NCI-H2196 (cell line): ENCODE measurements at regions not wholly inside any gene's neighbourhood (a gene's known extent, or its start where the extent isn't known, plus 50 kb on each side); places are given as distances from the start of the nearest gene placed in this dataset.

Experiments used
- DNase-seq: peaks from one replicate; lab custom pipeline; 2025; ENCODE audit not compliant: unreplicated experiment; lab: John Stamatoyannopoulos, UW

- DNase-seq: no peak
Measured at GRCh38 chr6:144335311-144335861, 50.3 kb downstream of the UTRN start.

GRCh38 chr6:144335914-144336313 lies 50.8 kb downstream of the UTRN start:
- DNase-seq: no peak

GRCh38 chr6:144336900-144337299 lies 51.8 kb downstream of the UTRN start:
- DNase-seq: no peak

GRCh38 chr6:144338474-144338873 lies 53.3 kb downstream of the UTRN start:
- DNase-seq: no peak

- DNase-seq: no peak
Measured at GRCh38 chr6:144338951-144339700, 54.0 kb downstream of the UTRN start.

- no peak for DNase-seq
Measured at GRCh38 chr6:144339859-144340452, 54.8 kb downstream of the UTRN start.

GRCh38 chr6:144340541-144341371 lies 55.6 kb downstream of the UTRN start:
- DNase-seq: no peak

GRCh38 chr6:144341831-144342527 lies 56.8 kb downstream of the UTRN start:
- no peak for DNase-seq

- DNase-seq: no peak
Measured at GRCh38 chr6:144343701-144344428, 58.7 kb downstream of the UTRN start.

- no peak for DNase-seq
Measured at GRCh38 chr6:144344646-144345045, 59.5 kb downstream of the UTRN start.

- DNase-seq: no peak
Measured at GRCh38 chr6:144345451-144345850, 60.3 kb downstream of the UTRN start.

- DNase-seq: no peak
Measured at GRCh38 chr6:144346719-144347447, 61.7 kb downstream of the UTRN start.

GRCh38 chr6:144347448-144347759 lies 62.3 kb downstream of the UTRN start:
- DNase-seq: no peak

GRCh38 chr6:144347933-144348332 lies 62.8 kb downstream of the UTRN start:
- no peak for DNase-seq

- DNase-seq: no peak
Measured at GRCh38 chr6:144349690-144350527, 64.8 kb downstream of the UTRN start.

- no peak for DNase-seq
Measured at GRCh38 chr6:144350528-144350880, 65.4 kb downstream of the UTRN start.

GRCh38 chr6:144351379-144352127 lies 66.4 kb downstream of the UTRN start:
- DNase-seq: no peak

- DNase-seq: no peak
Measured at GRCh38 chr6:144352331-144352730, 67.2 kb downstream of the UTRN start.
